ENCODE measurements at regions not wholly inside any gene's neighbourhood (a gene's known extent, or its start where the extent isn't known, plus 50 kb on each side); places are given as distances from the start of the nearest gene placed in this dataset.

- no peak overlapping the region for H3K4me3 ChIP-seq (ENCODE audit: low read length)
- ChIA-PET POLR2A (ENCODE audit: unreplicated experiment) (no interaction called here), CTCF (no interaction called here)
- H3K9ac ChIP-seq (ENCODE audit: low read length): no peak overlapping the region
- no peak overlapping the region for H3K4me2 ChIP-seq (ENCODE audit: low read length)
- no TSS peak for BruUV-seq (replicated peaks)
- DNase-seq (no peak), ATAC-seq (no peak)
- no peak overlapping the region for H3K27ac ChIP-seq (ENCODE audit: low read length)
- TF ChIP-seq EZH2phosphoT487 (IDR thresholded peaks at IDR 0.05; ENCODE audit: borderline replicate concordance, low read length) (no peak), EZH2 (IDR thresholded peaks at IDR 0.05; ENCODE audit: low read length, unreplicated experiment) (no peak)
- TF ChIP-seq, protein P1, sequence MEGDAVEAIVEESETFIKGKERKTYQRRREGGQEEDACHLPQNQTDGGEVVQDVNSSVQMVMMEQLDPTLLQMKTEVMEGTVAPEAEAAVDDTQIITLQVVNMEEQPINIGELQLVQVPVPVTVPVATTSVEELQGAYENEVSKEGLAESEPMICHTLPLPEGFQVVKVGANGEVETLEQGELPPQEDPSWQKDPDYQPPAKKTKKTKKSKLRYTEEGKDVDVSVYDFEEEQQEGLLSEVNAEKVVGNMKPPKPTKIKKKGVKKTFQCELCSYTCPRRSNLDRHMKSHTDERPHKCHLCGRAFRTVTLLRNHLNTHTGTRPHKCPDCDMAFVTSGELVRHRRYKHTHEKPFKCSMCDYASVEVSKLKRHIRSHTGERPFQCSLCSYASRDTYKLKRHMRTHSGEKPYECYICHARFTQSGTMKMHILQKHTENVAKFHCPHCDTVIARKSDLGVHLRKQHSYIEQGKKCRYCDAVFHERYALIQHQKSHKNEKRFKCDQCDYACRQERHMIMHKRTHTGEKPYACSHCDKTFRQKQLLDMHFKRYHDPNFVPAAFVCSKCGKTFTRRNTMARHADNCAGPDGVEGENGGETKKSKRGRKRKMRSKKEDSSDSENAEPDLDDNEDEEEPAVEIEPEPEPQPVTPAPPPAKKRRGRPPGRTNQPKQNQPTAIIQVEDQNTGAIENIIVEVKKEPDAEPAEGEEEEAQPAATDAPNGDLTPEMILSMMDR (conservative IDR thresholded peaks at IDR 0.05; ENCODE audit: low read depth, low read length): no peak
- H3K36me3 ChIP-seq (ENCODE audit: low read depth, low read length): no peaks in the 10 kb centered on the region
- H3K79me2 ChIP-seq (ENCODE audit: low read length): no peaks in the 10 kb centered on the region
- H3K27me3 ChIP-seq (ENCODE audit: low read length): no peaks in the 10 kb centered on the region
- no peak overlapping the region for H2AFZ ChIP-seq (ENCODE audit: low read length)
- intact Hi-C loops (cut with micrococcal nuclease): no loop called here
- peaks cover 25% of the 10 kb centered on the region; the same call in 1 of the 2 replicates for H3K9me3 ChIP-seq (ENCODE audit: low read length)
- H4K20me1 ChIP-seq (ENCODE audit: low read length): no peaks in the 10 kb centered on the region
- H3K4me1 ChIP-seq (ENCODE audit: insufficient read depth, low read length): no peaks in the 10 kb centered on the region
- no peaks in the 10 kb centered on the region for H3K9me2 ChIP-seq (replicated peaks; ENCODE audit: low read length)
- no peaks in the 10 kb centered on the region for H3F3A ChIP-seq (ENCODE audit: low read length, unreplicated experiment)
Measured at GRCh38 chr20:60765821-60766403, 486.1 kb upstream of the CDH4 start.

DNA sequence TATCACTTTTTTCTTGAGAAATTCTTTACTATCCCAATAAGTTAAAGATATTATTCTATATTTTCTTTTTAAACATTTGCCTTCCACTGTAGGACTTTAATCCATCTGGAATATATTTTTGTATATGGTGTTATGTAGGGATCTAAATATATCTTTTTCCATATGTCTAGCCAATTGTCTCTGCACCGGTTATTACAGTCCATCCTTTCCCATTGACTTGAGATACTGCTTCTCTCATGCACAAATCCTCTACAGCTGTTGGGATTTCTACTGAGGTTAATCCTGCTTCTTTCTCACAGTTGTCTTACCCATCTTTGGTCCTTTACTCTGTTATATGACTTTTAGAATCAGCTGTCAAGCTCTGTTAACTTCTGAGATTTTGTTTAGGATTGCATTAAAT is 483.8 kb upstream of the CDH4 start:
- ATAC-seq (no peak), DNase-seq (no peak)
- Histone ChIP-seq H3K9me3 (ENCODE audit: low read length) (peaks cover 31% of the 10 kb centered on the region), H3K9ac (ENCODE audit: low read length) (no peak overlapping the region), H4K20me1 (ENCODE audit: low read length) (no peaks in the 10 kb centered on the region), H3K9me2 (replicated peaks; ENCODE audit: low read length) (no peaks in the 10 kb centered on the region), H3F3A (ENCODE audit: low read length, unreplicated experiment) (no peaks in the 10 kb centered on the region), H3K27ac (ENCODE audit: low read length) (no peak overlapping the region), H3K79me2 (ENCODE audit: low read length) (no peaks in the 10 kb centered on the region), H3K36me3 (ENCODE audit: low read depth, low read length) (no peaks in the 10 kb centered on the region), H3K4me1 (ENCODE audit: insufficient read depth, low read length) (no peaks in the 10 kb centered on the region), H3K4me3 (ENCODE audit: low read length) (no peak overlapping the region), H2AFZ (ENCODE audit: low read length) (no peak overlapping the region), H3K4me2 (ENCODE audit: low read length) (no peak overlapping the region), H3K27me3 (ENCODE audit: low read length) (no peaks in the 10 kb centered on the region)
- ChIA-PET CTCF (no interaction called here), POLR2A (ENCODE audit: unreplicated experiment) (no interaction called here)
- no TSS peak for BruUV-seq (replicated peaks)
- TF ChIP-seq, protein P1 (conservative IDR thresholded peaks at IDR 0.05; ENCODE audit: low read depth, low read length): no peak
- TF ChIP-seq EZH2phosphoT487 (IDR thresholded peaks at IDR 0.05; ENCODE audit: borderline replicate concordance, low read length): no peak
- no peak for TF ChIP-seq EZH2 (IDR thresholded peaks at IDR 0.05; ENCODE audit: low read length, unreplicated experiment)
- intact Hi-C loops (cut with micrococcal nuclease): no loop called here

- Histone ChIP-seq H3K79me2 (ENCODE audit: low read length) (no peaks in the 10 kb centered on the region), H3F3A (ENCODE audit: low read length, unreplicated experiment) (no peaks in the 10 kb centered on the region), H3K27ac (ENCODE audit: low read length) (no peak overlapping the region), H4K20me1 (ENCODE audit: low read length) (no peaks in the 10 kb centered on the region), H3K4me1 (ENCODE audit: insufficient read depth, low read length) (no peaks in the 10 kb centered on the region), H3K27me3 (ENCODE audit: low read length) (peaks cover 6% of the 10 kb centered on the region; the same call in 1 of the 2 replicates), H3K4me3 (ENCODE audit: low read length) (no peak overlapping the region), H3K36me3 (ENCODE audit: low read depth, low read length) (no peaks in the 10 kb centered on the region), H2AFZ (ENCODE audit: low read length) (no peak overlapping the region), H3K9me2 (replicated peaks; ENCODE audit: low read length) (no peaks in the 10 kb centered on the region), H3K4me2 (ENCODE audit: low read length) (no peak overlapping the region), H3K9me3 (ENCODE audit: low read length) (peaks cover 17% of the 10 kb centered on the region; the same call in 1 of the 2 replicates), H3K9ac (ENCODE audit: low read length) (no peak overlapping the region)
- no TSS peak for BruUV-seq (replicated peaks)
- ChIA-PET CTCF (no interaction called here), POLR2A (ENCODE audit: unreplicated experiment) (no interaction called here)
- DNase-seq (no peak), ATAC-seq (no peak)
- TF ChIP-seq EZH2phosphoT487 (IDR thresholded peaks at IDR 0.05; ENCODE audit: borderline replicate concordance, low read length): no peak
- TF ChIP-seq, protein P1 (conservative IDR thresholded peaks at IDR 0.05; ENCODE audit: low read depth, low read length): no peak
- TF ChIP-seq EZH2 (IDR thresholded peaks at IDR 0.05; ENCODE audit: low read length, unreplicated experiment): no peak
- intact Hi-C loops (cut with micrococcal nuclease): no loop called here
Measured at GRCh38 chr20:60780388-60781025, 471.6 kb upstream of the CDH4 start.
